NT2/D1 (cell line): ENCODE measurements at regions not wholly inside any gene's neighbourhood (a gene's known extent, or its start where the extent isn't known, plus 50 kb on each side); places are given as distances from the start of the nearest gene placed in this dataset.

Experiments
- DNase-seq: peaks from one replicate; pipeline ENCODE4 v3.0.0-alpha.2; 2011; ENCODE audit warnings: low read depth, low spot score
- H3K27me3 ChIP-seq: 2 replicates; pipeline ENCODE4 v1.6.0; 2011; ENCODE audit warnings: mild to moderate bottlenecking; ENCODE audit not compliant: insufficient read length, insufficient read depth
- H3K36me3 ChIP-seq: 2 replicates; pipeline ENCODE4 v1.6.1; 2011; ENCODE audit warnings: mild to moderate bottlenecking, low read length, mixed read lengths; ENCODE audit not compliant: insufficient read depth, insufficient read length
- H3K4me1 ChIP-seq: 2 replicates; pipeline ENCODE4 v1.5.1; 2011; ENCODE audit not compliant: insufficient read depth, insufficient read length
- H3K4me3 ChIP-seq: 2 replicates; pipeline ENCODE4 v1.5.1; 2011; ENCODE audit warnings: low read depth; ENCODE audit not compliant: insufficient read length
- H3K9ac ChIP-seq: 2 replicates; pipeline ENCODE4 v1.6.0; 2011; ENCODE audit warnings: low read depth; ENCODE audit not compliant: insufficient read length
- H3K9me3 ChIP-seq: 2 replicates; pipeline ENCODE4 v1.5.1; 2011; ENCODE audit warnings: mild to moderate bottlenecking, low read length; ENCODE audit not compliant: insufficient read depth
- SUZ12 ChIP-seq: IDR thresholded peaks from 2 replicates; pipeline ENCODE4 v1.6.1; 2011; ENCODE audit not compliant: insufficient read length, insufficient read depth; ENCODE audit errors: extremely low read depth
- YY1 ChIP-seq: IDR thresholded peaks from 2 replicates; pipeline ENCODE4 v1.6.1; 2011; ENCODE audit not compliant: insufficient read length, insufficient read depth
- ZNF274 ChIP-seq: IDR thresholded peaks from 2 replicates; pipeline ENCODE4 v1.6.1; 2011; ENCODE audit warnings: mild to moderate bottlenecking, low read depth, low read length

GRCh38 chr1:82845866-82846265, 1045.1 kb downstream of the ADGRL2 start:
- Histone ChIP-seq H3K4me3 (no peak overlapping the region), H3K4me1 (no peaks in the 10 kb centered on the region), H3K9me3 (no peaks in the 10 kb centered on the region), H3K36me3 (no peaks in the 10 kb centered on the region), H3K27me3 (no peaks in the 10 kb centered on the region), H3K9ac (no peak overlapping the region)
- no peak for DNase-seq
- TF ChIP-seq ZNF274 (no peak), SUZ12 (no peak), YY1 (no peak)

GRCh38 chr1:82844911-82845827, 1044.4 kb downstream of the ADGRL2 start:
- no peak for DNase-seq
- no peaks in the 10 kb centered on the region for H3K9me3 ChIP-seq
- H3K4me3 ChIP-seq = no peak overlapping the region
- H3K36me3 ChIP-seq = no peaks in the 10 kb centered on the region
- TF ChIP-seq SUZ12 (no peak), ZNF274 (no peak), YY1 (no peak)
- H3K27me3 ChIP-seq = no peaks in the 10 kb centered on the region
- no peaks in the 10 kb centered on the region for H3K4me1 ChIP-seq
- no peak overlapping the region for H3K9ac ChIP-seq

- H3K36me3 ChIP-seq = no peaks in the 10 kb centered on the region
- no peak for DNase-seq
- no peaks in the 10 kb centered on the region for H3K4me1 ChIP-seq
- TF ChIP-seq YY1 = no peak
- no peak for TF ChIP-seq SUZ12
- no peak for TF ChIP-seq ZNF274
- no peak overlapping the region for H3K9ac ChIP-seq
- no peak overlapping the region for H3K4me3 ChIP-seq
- H3K9me3 ChIP-seq = no peaks in the 10 kb centered on the region
- H3K27me3 ChIP-seq = no peaks in the 10 kb centered on the region
Measured at GRCh38 chr1:82844447-82844846, 1043.7 kb downstream of the ADGRL2 start.

- Histone ChIP-seq H3K9ac (no peak overlapping the region), H3K4me1 (no peaks in the 10 kb centered on the region), H3K9me3 (no peaks in the 10 kb centered on the region), H3K27me3 (no peaks in the 10 kb centered on the region), H3K36me3 (no peaks in the 10 kb centered on the region), H3K4me3 (no peak overlapping the region)
- TF ChIP-seq SUZ12 (no peak), ZNF274 (no peak), YY1 (no peak)
- DNase-seq = no peak
Measured at GRCh38 chr1:82843876-82844275, 1043.1 kb downstream of the ADGRL2 start.

GRCh38 chr1:82840192-82840591, 1039.5 kb downstream of the ADGRL2 start:
- H3K27me3 ChIP-seq = no peaks in the 10 kb centered on the region
- no peak for TF ChIP-seq ZNF274
- TF ChIP-seq SUZ12 = no peak
- no peak for TF ChIP-seq YY1
- DNase-seq = no peak
- no peaks in the 10 kb centered on the region for H3K36me3 ChIP-seq
- H3K9ac ChIP-seq = no peak overlapping the region
- no peaks in the 10 kb centered on the region for H3K9me3 ChIP-seq
- no peaks in the 10 kb centered on the region for H3K4me1 ChIP-seq
- no peak overlapping the region for H3K4me3 ChIP-seq

DNA sequence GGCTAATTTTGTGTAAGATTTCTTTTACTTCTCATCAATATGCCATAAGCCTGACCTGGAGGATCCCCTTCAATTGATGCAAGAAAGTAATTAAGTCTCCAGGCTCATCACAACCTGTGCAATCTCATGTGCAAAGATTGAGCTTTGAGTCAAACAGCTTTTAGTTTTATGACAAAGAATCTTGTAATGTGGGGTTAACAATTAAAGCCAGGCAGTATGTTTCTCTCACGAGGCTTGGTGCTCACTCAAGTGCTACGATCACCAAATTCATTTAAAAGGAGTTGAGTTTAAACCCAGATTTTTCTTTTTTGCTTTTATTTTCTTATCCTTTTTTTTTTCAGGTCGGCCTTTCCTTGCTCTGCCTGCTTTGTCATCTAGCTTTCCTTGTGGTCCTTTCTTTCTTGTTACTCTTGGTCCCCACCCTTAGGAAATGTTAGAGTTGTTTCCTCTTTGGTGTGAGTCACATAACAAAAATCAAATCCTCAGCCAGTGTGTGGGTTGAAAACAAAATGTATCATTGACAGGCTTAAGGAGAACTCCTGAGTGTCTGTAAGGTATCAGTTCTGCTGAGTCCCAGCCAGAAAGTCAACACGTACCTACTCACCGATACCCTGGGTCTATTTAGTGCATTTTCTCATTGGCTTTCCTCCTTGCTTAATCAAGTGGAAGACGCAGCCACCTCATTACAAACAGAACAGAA, 1037.2 kb downstream of the ADGRL2 start:
- H3K9me3 ChIP-seq = no peaks in the 10 kb centered on the region
- H3K4me1 ChIP-seq = no peaks in the 10 kb centered on the region
- H3K9ac ChIP-seq = no peak overlapping the region
- no peaks in the 10 kb centered on the region for H3K36me3 ChIP-seq
- no peak for DNase-seq
- no peak for TF ChIP-seq SUZ12
- no peak for TF ChIP-seq YY1
- no peak for TF ChIP-seq ZNF274
- no peak overlapping the region for H3K4me3 ChIP-seq
- H3K27me3 ChIP-seq = no peaks in the 10 kb centered on the region

DNA sequence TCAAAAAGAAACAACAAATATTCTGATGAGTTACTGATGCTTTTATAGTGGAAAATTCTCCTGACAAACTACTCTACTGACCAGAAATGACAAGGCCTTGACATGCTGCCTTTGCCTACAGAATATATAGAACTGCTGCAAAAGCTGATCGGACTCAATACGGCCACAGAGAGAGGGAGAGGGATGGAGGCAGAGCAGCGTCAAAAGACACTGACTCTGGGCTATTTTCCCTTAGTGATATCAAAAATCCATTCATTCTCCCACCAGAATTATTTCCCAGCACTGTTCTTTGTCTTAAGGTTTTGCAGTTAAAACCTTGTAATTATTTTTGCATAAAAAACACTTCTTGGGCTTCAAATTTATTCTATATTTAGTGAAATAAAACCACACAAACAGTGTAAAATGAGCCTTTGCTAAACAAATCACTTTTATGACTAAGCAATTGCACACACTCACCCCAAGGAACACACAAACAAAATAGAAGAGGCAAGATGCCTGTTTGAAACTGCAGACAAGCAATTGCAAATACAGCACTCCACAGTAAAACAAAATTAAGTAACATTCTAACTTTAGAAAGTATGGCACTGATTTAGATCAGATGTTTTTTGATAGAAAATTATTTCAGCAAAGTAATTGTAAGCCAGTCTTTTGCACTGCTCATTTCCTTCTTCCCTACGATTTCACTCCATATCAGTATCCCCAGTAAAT, 1036.4 kb downstream of the ADGRL2 start:
- Histone ChIP-seq H3K4me3 (no peak overlapping the region), H3K4me1 (no peaks in the 10 kb centered on the region), H3K27me3 (no peaks in the 10 kb centered on the region), H3K9me3 (no peaks in the 10 kb centered on the region), H3K36me3 (no peaks in the 10 kb centered on the region), H3K9ac (no peak overlapping the region)
- TF ChIP-seq SUZ12 = no peak
- DNase-seq = no peak
